ENCODE measurements at regions not wholly inside any gene's neighbourhood (a gene's known extent, or its start where the extent isn't known, plus 50 kb on each side); places are given as distances from the start of the nearest gene placed in this dataset.

GRCh38 chr6:43941174-43941573, 171.2 kb downstream of the VEGFA start:
- no peak for ATAC-seq
- TF ChIP-seq ZNF8 (CRISPR knock-in tag; IDR thresholded peaks at IDR 0.05) (no peak), ZNF70 (CRISPR knock-in tag; IDR thresholded peaks at IDR 0.05) (no peak), TSHZ2 (CRISPR knock-in tag; IDR thresholded peaks at IDR 0.05) (no peak), ZFP30 (CRISPR knock-in tag; IDR thresholded peaks at IDR 0.05) (no peak), CSDC2 (CRISPR knock-in tag; IDR thresholded peaks at IDR 0.05) (no peak), PPARA (CRISPR knock-in tag; IDR thresholded peaks at IDR 0.05; ENCODE audit: borderline replicate concordance) (no peak), TCF4 (CRISPR knock-in tag; IDR thresholded peaks at IDR 0.05; ENCODE audit: borderline replicate concordance) (no peak), TOX (CRISPR knock-in tag; IDR thresholded peaks at IDR 0.05; ENCODE audit: borderline replicate concordance) (no peak), OSR1 (CRISPR knock-in tag; IDR thresholded peaks at IDR 0.05) (no peak), POU6F1 (CRISPR knock-in tag; IDR thresholded peaks at IDR 0.05; ENCODE audit: borderline replicate concordance, low read depth) (no peak), PATZ1 (CRISPR knock-in tag; IDR thresholded peaks at IDR 0.05; ENCODE audit: borderline replicate concordance) (no peak), ZC3H10 (CRISPR knock-in tag; IDR thresholded peaks at IDR 0.05) (no peak), CREB5 (CRISPR knock-in tag; IDR thresholded peaks at IDR 0.05; ENCODE audit: low read depth) (no peak), CSRNP3 (CRISPR knock-in tag; IDR thresholded peaks at IDR 0.05) (no peak), ZFP3 (CRISPR knock-in tag; IDR thresholded peaks at IDR 0.05) (no peak), ISL1 (CRISPR knock-in tag; IDR thresholded peaks at IDR 0.05) (no peak), ARNTL (CRISPR knock-in tag; IDR thresholded peaks at IDR 0.05; ENCODE audit: borderline replicate concordance, low read depth) (no peak), GLIS3 (CRISPR knock-in tag; IDR thresholded peaks at IDR 0.05) (no peak)

- no peak for ATAC-seq
- no peak for TF ChIP-seq OSR1 (CRISPR knock-in tag; IDR thresholded peaks at IDR 0.05)
- no peak for TF ChIP-seq PPARA (CRISPR knock-in tag; IDR thresholded peaks at IDR 0.05; ENCODE audit: borderline replicate concordance)
- TF ChIP-seq ZFP30 (CRISPR knock-in tag; IDR thresholded peaks at IDR 0.05): no peak
- TF ChIP-seq ZFP3 (CRISPR knock-in tag; IDR thresholded peaks at IDR 0.05): no peak
- TF ChIP-seq POU6F1 (CRISPR knock-in tag; IDR thresholded peaks at IDR 0.05; ENCODE audit: borderline replicate concordance, low read depth): no peak
- no peak for TF ChIP-seq SNAI2 (CRISPR knock-in tag; IDR thresholded peaks at IDR 0.05)
These were observed 170.5 kb downstream of the VEGFA start for GRCh38 chr6:43940393-43941087.
